ENCODE measurements at regions not wholly inside any gene's neighbourhood (a gene's known extent, or its start where the extent isn't known, plus 50 kb on each side); places are given as distances from the start of the nearest gene placed in this dataset.
"Not testable (repeated sequence)": the region's sequence is repeated elsewhere in the genome, so short reads cannot be mapped to it uniquely, and the experiment has no call there.

- DNase-seq (ENCODE audit: low read depth), result no peak
Observed at GRCh38 chr10:44731283-44731682, 179.9 kb upstream of the TMEM72 start.

GRCh38 chr10:44733501-44734488 is 177.3 kb upstream of the TMEM72 start:
- no peak for DNase-seq (ENCODE audit: low read depth)

GRCh38 chr10:44742248-44742647 is 168.9 kb upstream of the TMEM72 start:
- DNase-seq (ENCODE audit: low read depth), result no peak

- no peak for DNase-seq (ENCODE audit: low read depth)
Observed at GRCh38 chr10:44743535-44743934, 167.6 kb upstream of the TMEM72 start.

GRCh38 chr10:44745920-44746319 is 165.2 kb upstream of the TMEM72 start:
- DNase-seq (ENCODE audit: low read depth), result no peak

- DNase-seq (ENCODE audit: low read depth), result no peak
Observed at GRCh38 chr10:44747593-44748172, 163.5 kb upstream of the TMEM72 start.

GRCh38 chr10:44749151-44749550 is 162.0 kb upstream of the TMEM72 start:
- no peak for DNase-seq (ENCODE audit: low read depth)

- DNase-seq (ENCODE audit: low read depth), result peak; percentile 51
Observed at GRCh38 chr10:44752451-44753441, 158.4 kb upstream of the TMEM72 start.

- not testable (repeated sequence) for DNase-seq (ENCODE audit: low read depth)
Observed at GRCh38 chr10:44754355-44754754, 156.8 kb upstream of the TMEM72 start.

GRCh38 chr10:44755481-44755880 is 155.7 kb upstream of the TMEM72 start:
- DNase-seq (ENCODE audit: low read depth), result no peak

- peak; percentile 11 for DNase-seq (ENCODE audit: low read depth)
Observed at GRCh38 chr10:44756216-44756615, 154.9 kb upstream of the TMEM72 start.

- DNase-seq (ENCODE audit: low read depth), result peak; percentile 23
Observed at GRCh38 chr10:44757551-44758205, 153.5 kb upstream of the TMEM72 start.

- no peak for DNase-seq (ENCODE audit: low read depth)
Observed at GRCh38 chr10:44759122-44759521, 152.0 kb upstream of the TMEM72 start.

- no peak for DNase-seq (ENCODE audit: low read depth)
Observed at GRCh38 chr10:44760513-44760912, 150.6 kb upstream of the TMEM72 start.

- DNase-seq (ENCODE audit: low read depth), result no peak
Observed at GRCh38 chr10:44761076-44761475, 150.1 kb upstream of the TMEM72 start.

GRCh38 chr10:44763331-44763730 is 147.8 kb upstream of the TMEM72 start:
- no peak for DNase-seq (ENCODE audit: low read depth)

GRCh38 chr10:44765299-44765698 is 145.8 kb upstream of the TMEM72 start:
- no peak for DNase-seq (ENCODE audit: low read depth)

- no peak for DNase-seq (ENCODE audit: low read depth)
Observed at GRCh38 chr10:44766631-44767030, 144.5 kb upstream of the TMEM72 start.

- DNase-seq (ENCODE audit: low read depth), result no peak
Observed at GRCh38 chr10:44769450-44769849, 141.7 kb upstream of the TMEM72 start.

GRCh38 chr10:44771233-44771995 is 139.7 kb upstream of the TMEM72 start:
- DNase-seq (ENCODE audit: low read depth), result no peak

Measured in myocyte (in vitro differentiated cells).